H1 (cell line): ENCODE measurements at regions not wholly inside any gene's neighbourhood (a gene's known extent, or its start where the extent isn't known, plus 50 kb on each side); places are given as distances from the start of the nearest gene placed in this dataset.

Experiments
- CTCF ChIA-PET: fragments of 300-600 bp; sonication (Branson Sonifier 250); formaldehyde crosslinking; loops from one replicate; lab custom pipeline; 2021; ENCODE audit not compliant: partially characterized antibody; lab: Charles Lee
- POLR2A ChIA-PET: fragments of 300-600 bp; sonication (Branson Sonifier 250); formaldehyde crosslinking; loops from one replicate; lab custom pipeline; 2021; ENCODE audit warnings: inconsistent platforms; ENCODE audit not compliant: partially characterized antibody; lab: Charles Lee
- DNase-seq, 2 experiments: peaks; one replicate each; pipeline versions ENCODE4 v3.0.0 to v3.0.0-alpha.2; 2010 to 2022; ENCODE audit warnings: low spot score in 2 of 2, low read depth in 1 of 2, mixed read lengths in 1 of 2
- FAIRE-seq: peaks from 2 replicates; lab custom pipeline; 2011; peaks lifted over from hg19 to GRCh38; lab: Jason Lieb, UNC
- H2AFZ ChIP-seq: 2 replicates; pipeline ENCODE4 v1.8.1; 2012; ENCODE audit warnings: low read length, inconsistent platforms
- H2AK5ac ChIP-seq: 2 replicates; pipeline ENCODE4 v1.6.1; 2013; ENCODE audit warnings: low read depth, low read length
- H2BK120ac ChIP-seq: replicated peaks from 2 replicates; pipeline ENCODE3; 2013; ENCODE audit warnings: low read depth, low read length, inconsistent platforms
- H2BK12ac ChIP-seq: 2 replicates; pipeline ENCODE4 v1.6.1; 2013; ENCODE audit warnings: low read depth, low read length
- H2BK15ac ChIP-seq: 2 replicates; pipeline ENCODE4 v1.6.1; 2013; ENCODE audit warnings: low read length
- H2BK20ac ChIP-seq: 2 replicates; pipeline ENCODE4 v1.6.1; 2013; ENCODE audit warnings: low read length
- H2BK5ac ChIP-seq: 2 replicates; pipeline ENCODE4 v1.6.1; 2013; ENCODE audit warnings: low read depth, low read length
- H3K14ac ChIP-seq: 2 replicates; pipeline ENCODE4 v1.6.1; 2013; ENCODE audit warnings: inconsistent platforms; ENCODE audit not compliant: insufficient read length
- H3K18ac ChIP-seq: 2 replicates; pipeline ENCODE4 v1.6.1; 2013; ENCODE audit warnings: low read length; ENCODE audit errors: extremely low read depth
- H3K23ac ChIP-seq: 2 replicates; pipeline ENCODE4 v1.6.1; 2013; ENCODE audit warnings: inconsistent platforms; ENCODE audit not compliant: insufficient read length
- H3K23me2 ChIP-seq: 2 replicates; pipeline ENCODE4 v1.6.1; 2013; ENCODE audit warnings: low read depth, low read length
- H3K27ac ChIP-seq: 2 replicates; pipeline ENCODE4 v1.6.1; 2011; ENCODE audit warnings: low read depth, low read length, inconsistent platforms
- H3K27me3 ChIP-seq, 4 experiments: replicated peaks in 1 of 4; 1 replicate in 1 of 4; 2 replicates in 3 of 4; pipeline versions ENCODE4 v1.6.1 to v1.8.1; 2011 to 2013; ENCODE audit warnings: low read length in 3 of 4, mild to moderate bottlenecking in 3 of 4, inconsistent platforms in 2 of 4, mixed read lengths in 2 of 4, moderate library complexity in 1 of 4; ENCODE audit not compliant: control insufficient read depth in 3 of 4, insufficient read depth in 3 of 4; ENCODE audit errors: extremely low read depth in 1 of 4
- H3K36me3 ChIP-seq, 4 experiments: 2 replicates each; pipeline versions ENCODE4 v1.6.1 to v1.8.1; 2011 to 2013; ENCODE audit warnings: mild to moderate bottlenecking in 4 of 4, low read length in 3 of 4, moderate library complexity in 2 of 4, control low read depth in 1 of 4, inconsistent platforms in 1 of 4; ENCODE audit not compliant: insufficient read depth in 4 of 4, control insufficient read depth in 2 of 4
- H3K4ac ChIP-seq: replicated peaks from 2 replicates; pipeline ENCODE3; 2013; ENCODE audit warnings: low read length, low read depth, mixed read lengths, inconsistent platforms; ENCODE audit not compliant: insufficient read length
- H3K4me1 ChIP-seq, 4 experiments: replicated peaks in 1 of 4; 1 replicate in 1 of 4; 2 replicates in 3 of 4; pipeline versions ENCODE4 v1.6.1 to v1.8.1; 2011 to 2013; ENCODE audit warnings: low read length in 3 of 4, inconsistent platforms in 2 of 4, mixed read lengths in 1 of 4; ENCODE audit not compliant: insufficient read depth in 4 of 4, control insufficient read depth in 3 of 4
- H3K4me2 ChIP-seq, 2 experiments: 2 replicates each; pipeline versions ENCODE4 v1.6.1 to v1.8.1; 2011 to 2013; ENCODE audit warnings: low read depth in 2 of 2, low read length in 2 of 2, control low read depth in 1 of 2, inconsistent platforms in 1 of 2, mild to moderate bottlenecking in 1 of 2; ENCODE audit not compliant: insufficient read depth in 1 of 2
- H3K4me3 ChIP-seq, 4 experiments: fragments of 200-600, 300-600 bp in 1 of 4; sonication (generic), shearing (Covaris generic), sonication (Bioruptor Twin) in 1 of 4; 2 replicates each; pipeline versions ENCODE4 v1.5.1 to v1.8.1; 2011 to 2016; ENCODE audit warnings: low read length in 4 of 4, low read depth in 3 of 4, control low read depth in 2 of 4, inconsistent platforms in 2 of 4, mild to moderate bottlenecking in 2 of 4, mixed read lengths in 1 of 4, moderate library complexity in 1 of 4; ENCODE audit not compliant: insufficient read depth in 2 of 4; ENCODE audit errors: extremely low read depth in 1 of 4
- H3K56ac ChIP-seq: replicated peaks from 2 replicates; pipeline ENCODE3; 2013; ENCODE audit warnings: low read depth, mild to moderate bottlenecking, mixed read lengths, low read length, inconsistent platforms; ENCODE audit not compliant: insufficient read length
- H3K79me1 ChIP-seq: 2 replicates; pipeline ENCODE4 v1.6.1; 2013; ENCODE audit warnings: low read depth, low read length, control low read depth
- H3K79me2 ChIP-seq, 2 experiments: 2 replicates each; pipeline versions ENCODE4 v1.6.1 to v1.8.1; 2012 to 2013; ENCODE audit warnings: low read length in 2 of 2, mild to moderate bottlenecking in 2 of 2, inconsistent platforms in 1 of 2; ENCODE audit not compliant: insufficient read depth in 2 of 2, control insufficient read depth in 1 of 2
- H3K9ac ChIP-seq, 4 experiments: replicated peaks in 1 of 4; 1 replicate in 1 of 4; 2 replicates in 3 of 4; pipeline versions ENCODE4 v1.6.1 to v1.8.1; 2011 to 2013; ENCODE audit warnings: low read depth in 3 of 4, low read length in 3 of 4, control low read depth in 2 of 4, mild to moderate bottlenecking in 2 of 4, moderate library complexity in 2 of 4, inconsistent platforms in 1 of 4; ENCODE audit errors: extremely low read depth in 1 of 4
- H3K9me3 ChIP-seq, 2 experiments: 2 replicates each; pipeline versions ENCODE4 v1.6.1 to v1.8.1; 2012 to 2013; ENCODE audit warnings: mild to moderate bottlenecking in 2 of 2, moderate library complexity in 2 of 2, control low read depth in 1 of 2, inconsistent platforms in 1 of 2, low read depth in 1 of 2, low read length in 1 of 2, mixed read lengths in 1 of 2; ENCODE audit not compliant: insufficient read depth in 2 of 2
- H4K20me1 ChIP-seq, 2 experiments: replicated peaks in 1 of 2; 2 replicates each; pipeline versions ENCODE3 to v1.8.1; 2011 to 2013; ENCODE audit warnings: inconsistent platforms in 2 of 2, low read length in 2 of 2, mild to moderate bottlenecking in 1 of 2; ENCODE audit not compliant: insufficient read depth in 2 of 2, control insufficient read depth in 1 of 2
- H4K5ac ChIP-seq: 2 replicates; pipeline ENCODE4 v1.6.1; 2013; ENCODE audit warnings: low read length, low read depth, mixed read lengths, inconsistent platforms; ENCODE audit not compliant: insufficient read length
- H4K8ac ChIP-seq: 2 replicates; pipeline ENCODE4 v1.8.0; 2013; ENCODE audit warnings: mild to moderate bottlenecking, moderate library complexity, low read length, inconsistent platforms; ENCODE audit not compliant: insufficient read depth; ENCODE audit errors: extremely low read depth
- H4K91ac ChIP-seq: replicated peaks from 2 replicates; pipeline ENCODE3; 2013; ENCODE audit warnings: low read length, mixed read lengths, inconsistent platforms; ENCODE audit not compliant: insufficient read length
- KDM5A ChIP-seq: fragments of 200-600 bp; IDR thresholded peaks from 2 replicates; pipeline ENCODE4 v1.7.1; 2012; ENCODE audit warnings: mild to moderate bottlenecking, low read length, inconsistent platforms, mixed read lengths
- POLR2AphosphoS5 ChIP-seq: IDR thresholded peaks from 2 replicates; pipeline ENCODE4 v1.6.1; 2011; ENCODE audit warnings: low read depth, low read length
- TEAD4 ChIP-seq: IDR thresholded peaks from 2 replicates; pipeline ENCODE4 v1.6.1; 2012; ENCODE audit warnings: low read depth, low read length, inconsistent platforms, mixed read lengths
- WGBS, 2 experiments: shearing (Covaris generic) in 1 of 2; methylation state at CpG; one replicate each; pipeline versions ENCODE4 v1.1.6 to v1.1.7; 2013 to 2015; ENCODE audit warnings: low lambda C conversion rate in 2 of 2, mixed read lengths in 2 of 2, inconsistent platforms in 1 of 2, low coverage in 1 of 2, missing lambda C conversion rate in 1 of 2; ENCODE audit not compliant: insufficient replicate concordance in 2 of 2, insufficient coverage in 1 of 2, insufficient read length in 1 of 2; ENCODE audit errors: extremely low coverage in 1 of 2, missing lambda C conversion rate in 1 of 2; 5-methylcytosine and 5-hydroxymethylcytosine counted together

DNA sequence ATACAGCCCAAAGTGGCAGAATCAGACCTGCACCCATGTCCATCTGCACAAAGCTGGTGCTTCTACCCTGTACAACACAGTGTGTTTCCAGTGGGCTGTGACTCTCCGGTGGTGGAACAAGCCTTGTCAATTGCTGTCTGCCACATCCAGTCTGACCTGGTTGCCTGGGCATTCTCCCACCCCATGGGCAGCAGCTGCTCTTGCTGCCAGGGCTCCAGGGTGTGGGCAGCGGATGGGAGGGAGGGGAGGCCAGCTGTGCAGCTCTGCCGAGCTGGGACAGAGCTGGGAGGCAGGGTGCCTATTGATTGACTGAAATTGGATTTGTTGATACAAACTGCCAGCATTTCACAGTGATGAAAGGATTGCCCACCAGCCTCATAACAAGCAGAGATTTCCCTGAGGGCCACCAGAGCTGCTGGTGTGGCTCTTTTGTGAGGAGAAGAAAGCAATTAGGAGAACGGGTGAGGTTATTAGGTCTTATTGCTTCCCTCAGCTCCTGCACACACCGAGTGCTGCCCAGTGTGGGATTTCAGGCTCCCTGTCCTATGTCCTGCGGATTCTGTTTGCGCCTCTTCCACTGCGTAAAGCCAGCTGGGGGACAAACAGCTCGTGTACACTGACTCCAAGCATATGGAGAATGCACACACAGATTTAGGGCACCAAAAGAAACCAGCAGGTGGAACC is 150.8 kb downstream of the NRN1 start:
- no peak overlapping the region for H3K27ac ChIP-seq
- no peaks in the 10 kb centered on the region for H3K9me3 ChIP-seq
- no peaks in the 10 kb centered on the region for H3K36me3 ChIP-seq
- TF ChIP-seq POLR2AphosphoS5 (no peak), TEAD4 (no peak), KDM5A (no peak)
- H4K91ac ChIP-seq = no peak overlapping the region
- H4K8ac ChIP-seq = no peak overlapping the region
- H3K23ac ChIP-seq = no peak overlapping the region
- H3K27me3 ChIP-seq = peaks cover 4 to 27% (median 19%) of the 10 kb centered on the region in 4 experiments
- H3K18ac ChIP-seq = no peak overlapping the region
- no peaks in the 10 kb centered on the region for H4K20me1 ChIP-seq
- H2AK5ac ChIP-seq = no peak overlapping the region
- H2AFZ ChIP-seq = no peak overlapping the region
- H2BK20ac ChIP-seq = no peak overlapping the region
- H2BK5ac ChIP-seq = no peak overlapping the region
- H3K56ac ChIP-seq = no peak overlapping the region
- no peaks in the 10 kb centered on the region for H3K79me2 ChIP-seq
- WGBS, 2 experiments = 79% methylated on average over 9 of the region's 9 CpGs; no CpG with 5 or more reads in 1 of the 2 experiments
- no peak overlapping the region for H3K4ac ChIP-seq
- DNase-seq (no peak), FAIRE-seq (no peak)
- H2BK15ac ChIP-seq = no peak overlapping the region
- ChIA-PET CTCF (interaction anchor here (0.5 to 1.4 kb wide), 9 partner anchors 16 to 617 kb away, joined by 3 to 5 read pairs (median 3); no protein-coding TSS in a partner anchor), POLR2A (no interaction called here)
- no peak overlapping the region for H3K9ac ChIP-seq
- no peak overlapping the region for H2BK12ac ChIP-seq
- no peak overlapping the region for H3K4me3 ChIP-seq
- H3K14ac ChIP-seq = no peak overlapping the region
- peaks cover 4% of the 10 kb centered on the region; the same call in 1 of the 2 replicates for H3K23me2 ChIP-seq
- H2BK120ac ChIP-seq = no peak overlapping the region
- peaks cover 0 to 6% (median 1%) of the 10 kb centered on the region in 4 experiments; a peak in 2 of 7 replicates for H3K4me1 ChIP-seq
- no peaks in the 10 kb centered on the region for H3K79me1 ChIP-seq
- H3K4me2 ChIP-seq = no peak overlapping the region
- H4K5ac ChIP-seq = no peak overlapping the region
